H9 (cell line): ENCODE measurements at regions not wholly inside any gene's neighbourhood (a gene's known extent, or its start where the extent isn't known, plus 50 kb on each side); places are given as distances from the start of the nearest gene placed in this dataset.

Experiments
- DNase-seq: peaks from one replicate; pipeline ENCODE4 v3.0.0-alpha.2; 2017
- H2AFZ ChIP-seq: one replicate; pipeline ENCODE4 v1.6.1; 2013; ENCODE audit warnings: mild to moderate bottlenecking, low read length, control low read depth, moderate library complexity
- H2AK5ac ChIP-seq: 2 replicates; pipeline ENCODE4 v1.6.1; 2013; ENCODE audit warnings: low read length, control low read depth, mixed read lengths; ENCODE audit not compliant: insufficient read length
- H2BK120ac ChIP-seq: one replicate; pipeline ENCODE4 v1.6.1; 2013; ENCODE audit warnings: low read depth, mild to moderate bottlenecking, low read length, control low read depth, inconsistent platforms; ENCODE audit not compliant: poor library complexity, severe bottlenecking
- H2BK12ac ChIP-seq: 2 replicates; pipeline ENCODE4 v1.6.1; 2013; ENCODE audit warnings: low read length, control low read depth, mixed read lengths, low read depth; ENCODE audit not compliant: insufficient read length
- H2BK15ac ChIP-seq: 2 replicates; pipeline ENCODE4 v1.6.1; 2013; ENCODE audit warnings: low read depth, low read length, control low read depth
- H2BK20ac ChIP-seq: one replicate; pipeline ENCODE4 v1.6.1; 2013; ENCODE audit warnings: low read depth, mild to moderate bottlenecking, low read length, control low read depth, inconsistent platforms; ENCODE audit not compliant: poor library complexity, severe bottlenecking
- H2BK5ac ChIP-seq: 2 replicates; pipeline ENCODE4 v1.6.1; 2013; ENCODE audit warnings: low read length, control low read depth, mixed read lengths; ENCODE audit not compliant: insufficient read length
- H3K14ac ChIP-seq: 2 replicates; pipeline ENCODE4 v1.6.1; 2013; ENCODE audit warnings: low read length, control low read depth; ENCODE audit not compliant: insufficient read depth
- H3K18ac ChIP-seq: 2 replicates; pipeline ENCODE4 v1.6.1; 2013; ENCODE audit warnings: low read depth, mild to moderate bottlenecking, mixed read lengths, low read length, control low read depth; ENCODE audit not compliant: insufficient read length
- H3K23ac ChIP-seq: 2 replicates; pipeline ENCODE4 v1.6.1; 2013; ENCODE audit warnings: low read length, control low read depth, mixed read lengths, low read depth; ENCODE audit not compliant: insufficient read length
- H3K23me2 ChIP-seq: 2 replicates; pipeline ENCODE4 v1.6.1; 2013; ENCODE audit warnings: low read depth, mild to moderate bottlenecking, mixed read lengths, low read length, control low read depth; ENCODE audit not compliant: insufficient read length, poor library complexity, severe bottlenecking
- H3K27ac ChIP-seq: 2 replicates; pipeline ENCODE4 v1.5.1; 2013; ENCODE audit warnings: low read length, control low read depth, mixed read lengths, low read depth; ENCODE audit not compliant: insufficient read length
- H3K27me3 ChIP-seq: 2 replicates; pipeline ENCODE4 v1.6.1; 2013; ENCODE audit warnings: low read length, control low read depth, inconsistent platforms; ENCODE audit not compliant: insufficient read depth
- H3K4ac ChIP-seq: 2 replicates; pipeline ENCODE4 v1.6.1; 2013; ENCODE audit warnings: low read depth, mild to moderate bottlenecking, control low read depth, inconsistent platforms, low read length, moderate library complexity
- H3K4me1 ChIP-seq: 2 replicates; pipeline ENCODE4 v1.6.1; 2013; ENCODE audit warnings: low read length, control low read depth, inconsistent platforms; ENCODE audit not compliant: insufficient read depth
- H3K4me2 ChIP-seq: 2 replicates; pipeline ENCODE4 v1.6.1; 2013; ENCODE audit warnings: low read length, control low read depth, mixed read lengths; ENCODE audit not compliant: insufficient read length, insufficient read depth
- H3K56ac ChIP-seq: 2 replicates; pipeline ENCODE4 v1.6.1; 2013; ENCODE audit warnings: low read depth, mild to moderate bottlenecking, mixed read lengths, low read length, control low read depth; ENCODE audit not compliant: insufficient read length
- H3K79me1 ChIP-seq: 2 replicates; pipeline ENCODE4 v1.6.1; 2013; ENCODE audit warnings: low read depth, mild to moderate bottlenecking, moderate library complexity, low read length, control low read depth, inconsistent platforms; ENCODE audit not compliant: insufficient read depth, poor library complexity, severe bottlenecking
- H3K79me2 ChIP-seq: 2 replicates; pipeline ENCODE4 v1.6.1; 2013; ENCODE audit warnings: low read length, control low read depth, inconsistent platforms; ENCODE audit not compliant: insufficient read depth
- H3K9ac ChIP-seq: 2 replicates; pipeline ENCODE4 v1.6.1; 2013; ENCODE audit warnings: low read length, control low read depth, mixed read lengths; ENCODE audit not compliant: insufficient read length; ENCODE audit errors: extremely low read depth
- H3K9me3 ChIP-seq: one replicate; pipeline ENCODE4 v1.6.1; 2013; ENCODE audit warnings: low read depth, low read length, inconsistent platforms; ENCODE audit not compliant: control insufficient read depth
- H3T11ph ChIP-seq: one replicate; pipeline ENCODE4 v1.6.1; 2013; ENCODE audit warnings: mild to moderate bottlenecking, low read length, control low read depth, inconsistent platforms
- H4K20me1 ChIP-seq: one replicate; pipeline ENCODE4 v1.6.1; 2013; ENCODE audit not compliant: control insufficient read depth, insufficient read length, insufficient read depth
- H4K5ac ChIP-seq: 2 replicates; pipeline ENCODE4 v1.6.1; 2013; ENCODE audit warnings: low read depth, mild to moderate bottlenecking, mixed read lengths, low read length, control low read depth; ENCODE audit not compliant: insufficient read length
- H4K8ac ChIP-seq: replicated peaks from 2 replicates; pipeline ENCODE4 v1.6.1; 2013; ENCODE audit warnings: low read length, control low read depth, mixed read lengths, low read depth; ENCODE audit not compliant: insufficient read length
- H4K91ac ChIP-seq: 2 replicates; pipeline ENCODE4 v1.6.1; 2013; ENCODE audit warnings: low read depth, mild to moderate bottlenecking, moderate library complexity, mixed read lengths, low read length, control low read depth; ENCODE audit not compliant: insufficient read length
- H3K27ac Mint-ChIP-seq, 3 experiments: 2 replicates in 2 of 3; 3 replicates in 1 of 3; pipeline ENCODE4 v1.8.0; 2020 to 2021; ENCODE audit warnings: mixed read lengths in 3 of 3, mild to moderate bottlenecking in 1 of 3, moderate library complexity in 1 of 3
- H3K27me3 Mint-ChIP-seq: 2 replicates; pipeline ENCODE4 v1.8.0; 2021; ENCODE audit warnings: low read depth, mild to moderate bottlenecking, moderate library complexity, mixed read lengths
- H3K36me3 Mint-ChIP-seq, 3 experiments: 2 replicates in 2 of 3; 3 replicates in 1 of 3; pipeline ENCODE4 v1.8.0; 2020 to 2021; ENCODE audit warnings: low read depth in 3 of 3, mixed read lengths in 3 of 3; ENCODE audit not compliant: insufficient read depth in 1 of 3
- H3K4me1 Mint-ChIP-seq, 2 experiments: 2 replicates each; pipeline ENCODE4 v1.8.0; 2020; ENCODE audit warnings: mixed read lengths in 2 of 2
- H3K4me3 Mint-ChIP-seq, 2 experiments: 2 replicates in 1 of 2; 3 replicates in 1 of 2; pipeline ENCODE4 v1.8.0; 2020 to 2021; ENCODE audit warnings: mild to moderate bottlenecking in 2 of 2, mixed read lengths in 2 of 2, moderate library complexity in 1 of 2
- H3K9me3 Mint-ChIP-seq, 2 experiments: 2 replicates in 1 of 2; 3 replicates in 1 of 2; pipeline ENCODE4 v1.8.0; 2020; ENCODE audit warnings: mild to moderate bottlenecking in 2 of 2, mixed read lengths in 2 of 2, moderate library complexity in 1 of 2
- TF ChIP-seq, protein P1 (sequence below): fragments of 200-600 bp; sonication (generic); conservative IDR thresholded peaks from 3 replicates; pipeline ENCODE4 v1.8.0; 2021; ENCODE audit warnings: antibody characterized with exemption, mild to moderate bottlenecking

DNA sequence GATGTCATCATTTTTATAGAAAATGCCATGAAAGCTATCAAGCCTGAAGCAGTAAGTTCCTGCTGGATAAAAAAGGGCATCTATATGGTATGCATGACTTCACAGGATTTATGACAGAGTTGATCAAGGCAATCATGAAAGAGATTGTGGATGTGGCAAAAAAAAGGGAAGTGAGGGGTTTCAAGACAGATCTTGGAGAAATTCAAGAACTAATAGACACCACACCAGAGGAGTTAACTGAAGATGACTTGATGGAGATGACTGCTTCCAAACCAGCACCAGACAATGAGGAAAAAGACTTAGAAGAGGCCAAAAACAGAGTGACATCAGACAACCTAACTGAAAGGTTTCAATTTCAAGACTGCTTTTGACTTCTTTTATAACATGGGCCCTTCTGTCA lies 691.1 kb upstream of the SLC10A2 start:
- H3K27me3 ChIP-seq = no peaks in the 10 kb centered on the region
- no peak overlapping the region for H3K14ac ChIP-seq
- H3K79me1 ChIP-seq = no peaks in the 10 kb centered on the region
- H3K4me2 ChIP-seq = no peak overlapping the region
- Mint-ChIP-seq H3K27ac (no peak overlapping the region), H3K4me1 (peaks cover 3 to 4% of the 10 kb centered on the region in 2 experiments), H3K9me3 (no peaks in the 10 kb centered on the region), H3K36me3 (no peaks in the 10 kb centered on the region), H3K27me3 (no peaks in the 10 kb centered on the region), H3K4me3 (no peak overlapping the region)
- TF ChIP-seq, protein P1, sequence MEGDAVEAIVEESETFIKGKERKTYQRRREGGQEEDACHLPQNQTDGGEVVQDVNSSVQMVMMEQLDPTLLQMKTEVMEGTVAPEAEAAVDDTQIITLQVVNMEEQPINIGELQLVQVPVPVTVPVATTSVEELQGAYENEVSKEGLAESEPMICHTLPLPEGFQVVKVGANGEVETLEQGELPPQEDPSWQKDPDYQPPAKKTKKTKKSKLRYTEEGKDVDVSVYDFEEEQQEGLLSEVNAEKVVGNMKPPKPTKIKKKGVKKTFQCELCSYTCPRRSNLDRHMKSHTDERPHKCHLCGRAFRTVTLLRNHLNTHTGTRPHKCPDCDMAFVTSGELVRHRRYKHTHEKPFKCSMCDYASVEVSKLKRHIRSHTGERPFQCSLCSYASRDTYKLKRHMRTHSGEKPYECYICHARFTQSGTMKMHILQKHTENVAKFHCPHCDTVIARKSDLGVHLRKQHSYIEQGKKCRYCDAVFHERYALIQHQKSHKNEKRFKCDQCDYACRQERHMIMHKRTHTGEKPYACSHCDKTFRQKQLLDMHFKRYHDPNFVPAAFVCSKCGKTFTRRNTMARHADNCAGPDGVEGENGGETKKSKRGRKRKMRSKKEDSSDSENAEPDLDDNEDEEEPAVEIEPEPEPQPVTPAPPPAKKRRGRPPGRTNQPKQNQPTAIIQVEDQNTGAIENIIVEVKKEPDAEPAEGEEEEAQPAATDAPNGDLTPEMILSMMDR = no peak
- no peak overlapping the region for H3K4ac ChIP-seq
- H3K23me2 ChIP-seq = no peaks in the 10 kb centered on the region
- no peak overlapping the region for H3K56ac ChIP-seq
- no peak overlapping the region for H2BK15ac ChIP-seq
- H3K79me2 ChIP-seq = no peaks in the 10 kb centered on the region
- no peaks in the 10 kb centered on the region for H3K9me3 ChIP-seq
- H2AK5ac ChIP-seq = no peak overlapping the region
- no peak overlapping the region for H2AFZ ChIP-seq
- H4K20me1 ChIP-seq = no peaks in the 10 kb centered on the region
- no peak overlapping the region for H2BK120ac ChIP-seq
- no peak overlapping the region for H3K18ac ChIP-seq
- H3K9ac ChIP-seq = no peak overlapping the region
- no peak overlapping the region for H3K23ac ChIP-seq
- H3T11ph ChIP-seq = no peak overlapping the region
- H4K91ac ChIP-seq = no peak overlapping the region
- no peak overlapping the region for H3K27ac ChIP-seq
- H3K4me1 ChIP-seq = no peaks in the 10 kb centered on the region
- no peak for DNase-seq
- no peak overlapping the region for H2BK20ac ChIP-seq
- H4K5ac ChIP-seq = no peak overlapping the region
- H2BK12ac ChIP-seq = no peak overlapping the region
- no peak overlapping the region for H2BK5ac ChIP-seq
- no peak overlapping the region for H4K8ac ChIP-seq
